Fibroblast of the aortic adventitia (primary cell): ENCODE measurements at regions not wholly inside any gene's neighbourhood (a gene's known extent, or its start where the extent isn't known, plus 50 kb on each side); places are given as distances from the start of the nearest gene placed in this dataset.

ENCODE experiments used
- DNase-seq: peaks from one replicate; pipeline ENCODE4 v3.0.0-alpha.2; 2010; ENCODE audit warnings: low read depth
- H3K4me3 ChIP-seq: 2 replicates; pipeline ENCODE4 v1.5.1; 2011; ENCODE audit warnings: low read depth, mild to moderate bottlenecking, control low read depth, low read length, moderate library complexity
- TF ChIP-seq, protein P1 (sequence below): IDR thresholded peaks from 2 replicates; pipeline ENCODE4 v1.5.1; 2011; ENCODE audit warnings: mild to moderate bottlenecking, low read length, control low read depth, inconsistent platforms; ENCODE audit not compliant: insufficient read depth

DNA sequence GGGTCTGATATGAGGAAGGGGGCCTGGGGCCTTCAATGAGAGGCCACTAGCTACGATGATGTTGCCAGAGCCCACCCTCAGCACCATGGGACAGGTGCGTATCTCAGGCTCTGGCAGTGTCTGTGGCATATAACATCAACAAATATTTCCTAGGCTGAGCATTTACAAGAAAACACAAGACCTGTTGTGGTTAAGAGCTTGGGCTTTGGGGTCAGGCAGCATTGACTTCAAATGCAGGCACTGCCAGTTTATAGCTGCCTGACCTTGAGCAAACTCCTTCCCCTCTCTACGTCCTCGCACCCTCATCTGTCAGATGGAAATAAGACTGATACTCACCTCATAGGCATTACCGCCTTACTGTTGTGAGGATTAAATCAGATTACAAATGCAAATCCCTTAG lies 156.0 kb downstream of the KATNAL1 start:
- TF ChIP-seq, protein P1, sequence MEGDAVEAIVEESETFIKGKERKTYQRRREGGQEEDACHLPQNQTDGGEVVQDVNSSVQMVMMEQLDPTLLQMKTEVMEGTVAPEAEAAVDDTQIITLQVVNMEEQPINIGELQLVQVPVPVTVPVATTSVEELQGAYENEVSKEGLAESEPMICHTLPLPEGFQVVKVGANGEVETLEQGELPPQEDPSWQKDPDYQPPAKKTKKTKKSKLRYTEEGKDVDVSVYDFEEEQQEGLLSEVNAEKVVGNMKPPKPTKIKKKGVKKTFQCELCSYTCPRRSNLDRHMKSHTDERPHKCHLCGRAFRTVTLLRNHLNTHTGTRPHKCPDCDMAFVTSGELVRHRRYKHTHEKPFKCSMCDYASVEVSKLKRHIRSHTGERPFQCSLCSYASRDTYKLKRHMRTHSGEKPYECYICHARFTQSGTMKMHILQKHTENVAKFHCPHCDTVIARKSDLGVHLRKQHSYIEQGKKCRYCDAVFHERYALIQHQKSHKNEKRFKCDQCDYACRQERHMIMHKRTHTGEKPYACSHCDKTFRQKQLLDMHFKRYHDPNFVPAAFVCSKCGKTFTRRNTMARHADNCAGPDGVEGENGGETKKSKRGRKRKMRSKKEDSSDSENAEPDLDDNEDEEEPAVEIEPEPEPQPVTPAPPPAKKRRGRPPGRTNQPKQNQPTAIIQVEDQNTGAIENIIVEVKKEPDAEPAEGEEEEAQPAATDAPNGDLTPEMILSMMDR: no peak
- no peak for DNase-seq

DNA sequence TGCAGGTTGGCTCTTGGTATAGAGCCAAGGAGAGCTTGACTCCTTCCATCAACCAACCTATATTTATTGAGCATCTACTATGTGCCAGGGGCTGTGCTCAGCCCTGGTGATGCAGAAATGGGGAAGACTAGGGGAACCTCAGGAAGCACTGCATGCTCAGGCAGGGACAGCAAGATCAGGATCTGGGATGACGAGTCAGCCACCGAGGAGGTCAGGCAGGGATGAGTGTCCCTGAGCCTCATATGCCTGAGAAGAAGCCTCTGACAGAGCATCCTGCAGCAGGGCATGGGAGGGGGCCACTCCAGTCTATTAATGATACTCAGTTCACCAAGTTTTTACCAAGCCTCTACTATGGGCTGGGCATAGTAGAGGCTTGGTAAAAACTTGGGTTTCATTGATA lies 158.1 kb downstream of the KATNAL1 start:
- DNase-seq: no peak
- no peak overlapping the region for H3K4me3 ChIP-seq
- TF ChIP-seq, protein P1: no peak

More for the DNA sequence above, 156.0 kb downstream of the KATNAL1 start:
- H3K4me3 ChIP-seq: no peak overlapping the region

- DNase-seq: no peak
- TF ChIP-seq, protein P1: no peak
- no peak overlapping the region for H3K4me3 ChIP-seq
Observed at GRCh38 chr13:30148786-30149185, 158.6 kb downstream of the KATNAL1 start.

DNA sequence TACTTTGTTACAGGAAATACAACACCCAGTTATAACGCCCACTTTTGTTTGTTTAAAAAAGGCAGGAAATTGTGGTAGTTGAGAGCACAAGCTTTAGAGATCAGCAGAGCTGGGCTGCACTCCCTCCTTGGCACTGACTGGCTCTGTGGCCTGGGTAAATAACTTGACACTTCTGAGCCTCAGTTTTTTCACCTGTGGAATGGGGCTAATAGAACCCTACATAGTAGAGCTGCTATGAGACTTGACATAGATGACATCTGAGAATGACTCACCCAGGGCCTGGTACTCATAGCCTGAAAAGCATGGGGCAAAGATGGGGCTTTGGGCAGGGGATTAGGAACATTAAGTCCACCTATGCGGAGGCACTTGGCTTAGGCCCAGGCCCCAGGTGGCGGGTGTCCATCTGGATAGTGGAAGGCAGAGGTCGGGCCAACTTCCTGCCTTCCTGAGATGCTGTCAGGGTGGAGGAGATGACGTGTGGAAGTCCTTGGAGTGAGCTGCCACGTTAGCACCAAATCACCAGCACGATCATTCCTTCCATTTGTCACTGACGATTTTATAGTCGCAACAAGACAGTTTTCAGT lies 159.1 kb downstream of the KATNAL1 start:
- TF ChIP-seq, protein P1: no peak
- no peak for DNase-seq
- H3K4me3 ChIP-seq: no peak overlapping the region

- no peak overlapping the region for H3K4me3 ChIP-seq
- DNase-seq: no peak
- TF ChIP-seq, protein P1: no peak
Observed at GRCh38 chr13:30147421-30147820, 159.9 kb downstream of the KATNAL1 start.

DNA sequence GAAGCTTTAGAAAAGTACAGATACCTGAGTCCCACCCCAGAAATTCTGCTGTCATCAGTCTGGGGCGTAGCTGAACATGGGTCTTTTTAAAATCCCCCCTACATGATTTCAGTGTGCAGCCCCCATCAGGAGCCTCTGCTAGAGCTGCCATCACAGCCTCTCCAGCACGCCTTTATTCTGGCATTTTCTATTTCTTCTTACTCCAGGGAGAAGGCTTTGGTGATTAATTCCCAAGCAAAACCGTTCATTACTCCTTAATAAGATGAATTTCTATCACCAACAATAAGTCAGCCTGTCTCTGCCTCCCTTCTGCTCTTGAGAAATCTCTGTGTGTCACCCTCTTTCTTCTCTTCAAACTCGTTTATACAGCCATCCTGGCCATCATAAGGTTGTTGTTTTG lies 160.3 kb downstream of the KATNAL1 start:
- TF ChIP-seq, protein P1: no peak
- no peak for DNase-seq

GRCh38 chr13:30145709-30146367 lies 161.5 kb downstream of the KATNAL1 start:
- TF ChIP-seq, protein P1: no peak
- H3K4me3 ChIP-seq: no peak overlapping the region
- DNase-seq: no peak

More for the DNA sequence above, 160.3 kb downstream of the KATNAL1 start:
- H3K4me3 ChIP-seq: no peak overlapping the region
